GM12865 (cell line): ENCODE measurements at regions not wholly inside any gene's neighbourhood (a gene's known extent, or its start where the extent isn't known, plus 50 kb on each side); places are given as distances from the start of the nearest gene placed in this dataset.
A peak's percentile ranks its signal among the peaks of the same experiment; 100 is the strongest.

Experiments used
- DNase-seq: peaks from one replicate; pipeline ENCODE4 v3.0.0; 2010; ENCODE audit warnings: low read depth
- H3K4me3 ChIP-seq: 2 replicates; pipeline ENCODE4 v1.5.1; 2011; ENCODE audit warnings: mild to moderate bottlenecking, low read depth, low read length, control low read depth
- CTCF ChIP-seq: IDR thresholded peaks from 2 replicates; pipeline ENCODE4 v1.5.1; 2011; ENCODE audit warnings: low read length, control low read depth, low read depth, inconsistent platforms; ENCODE audit not compliant: insufficient read depth; ENCODE audit errors: missing control alignments

- no peak overlapping the region for H3K4me3 ChIP-seq
- peak; percentile 20 for DNase-seq
- peak; percentile 23 for TF ChIP-seq CTCF
These were observed 437.6 kb upstream of the AGA start for GRCh38 chr4:177879851-177880250.

GRCh38 chr4:177895136-177895535 lies 452.9 kb upstream of the AGA start:
- no peak for DNase-seq
- TF ChIP-seq CTCF = no peak
- no peak overlapping the region for H3K4me3 ChIP-seq

GRCh38 chr4:177901786-177902185 lies 459.5 kb upstream of the AGA start:
- no peak overlapping the region for H3K4me3 ChIP-seq
- no peak for TF ChIP-seq CTCF
- no peak for DNase-seq

- no peak for DNase-seq
- no peak overlapping the region for H3K4me3 ChIP-seq
- TF ChIP-seq CTCF = no peak
These were observed 460.1 kb upstream of the AGA start for GRCh38 chr4:177902386-177902785.

GRCh38 chr4:177907736-177908424 lies 465.6 kb upstream of the AGA start:
- TF ChIP-seq CTCF = no peak
- H3K4me3 ChIP-seq = no peak overlapping the region
- DNase-seq = no peak

GRCh38 chr4:177921715-177922114 lies 479.5 kb upstream of the AGA start:
- no peak for TF ChIP-seq CTCF
- DNase-seq = no peak

GRCh38 chr4:177923888-177924287 lies 481.7 kb upstream of the AGA start:
- DNase-seq = no peak
- no peak overlapping the region for H3K4me3 ChIP-seq
- TF ChIP-seq CTCF = no peak

More at GRCh38 chr4:177921715-177922114, 479.5 kb upstream of the AGA start:
- no peak overlapping the region for H3K4me3 ChIP-seq
